ENCODE measurements at regions not wholly inside any gene's neighbourhood (a gene's known extent, or its start where the extent isn't known, plus 50 kb on each side); places are given as distances from the start of the nearest gene placed in this dataset.
A peak's percentile ranks its signal among the peaks of the same experiment; 100 is the strongest.

- Histone ChIP-seq H3K79me1 (ENCODE audit: low read depth, low read length) (no peaks in the 10 kb centered on the region), H4K5ac (ENCODE audit: insufficient read length, low read depth, low read length) (no peak overlapping the region), H4K91ac (replicated peaks; ENCODE audit: insufficient read length, low read length) (peak overlapping the region; percentile 84), H2BK12ac (ENCODE audit: low read depth, low read length) (no peak overlapping the region), H4K20me1 (replicated peaks in 1 of 2; ENCODE audit: control insufficient read depth in 1 of 2, insufficient read depth in 2 of 2, low read length in 2 of 2) (no peaks in the 10 kb centered on the region), H3K4me1 (replicated peaks in 1 of 4; ENCODE audit: control insufficient read depth in 3 of 4, insufficient read depth in 4 of 4, low read length in 3 of 4) (peaks cover 4 to 17% (median 9%) of the 10 kb centered on the region in 4 experiments), H3K18ac (ENCODE audit: extremely low read depth, low read length) (peak overlapping the region; percentile 4; the same call in 1 of the 2 replicates), H3K4ac (replicated peaks; ENCODE audit: insufficient read length, low read depth, low read length) (no peak overlapping the region), H2AK5ac (ENCODE audit: low read depth, low read length) (no peak overlapping the region), H4K8ac (ENCODE audit: extremely low read depth, insufficient read depth, low read length) (no peak overlapping the region; the same call in 1 of the 2 replicates), H3K27ac (ENCODE audit: low read depth, low read length) (no peak overlapping the region), H3K27me3 (replicated peaks in 1 of 4; ENCODE audit: control insufficient read depth in 3 of 4, extremely low read depth in 1 of 4, insufficient read depth in 3 of 4, low read length in 3 of 4) (peaks cover 0 to 1% (median 0%) of the 10 kb centered on the region in 4 experiments; a peak in 1 of 7 replicates), H3K4me2 (ENCODE audit: insufficient read depth in 1 of 2, low read depth in 2 of 2, low read length in 2 of 2) (peak overlapping the region; percentile 23 to 34; a peak in 3 of 4 replicates), H2BK20ac (ENCODE audit: low read length) (peak overlapping the region; percentile 52; the same call in 1 of the 2 replicates), H2AFZ (ENCODE audit: low read length) (no peak overlapping the region; the same call in 1 of the 2 replicates), H3K79me2 (ENCODE audit: control insufficient read depth in 1 of 2, insufficient read depth in 2 of 2, low read length in 2 of 2) (no peaks in the 10 kb centered on the region), H3K23ac (ENCODE audit: insufficient read length) (no peak overlapping the region), H3K36me3 (ENCODE audit: control insufficient read depth in 2 of 4, insufficient read depth in 4 of 4, low read length in 3 of 4) (no peaks in the 10 kb centered on the region), H2BK15ac (ENCODE audit: low read length) (no peak overlapping the region), H2BK5ac (ENCODE audit: low read depth, low read length) (peak overlapping the region; percentile 45; the same call in 1 of the 2 replicates), H3K9me3 (ENCODE audit: insufficient read depth in 2 of 2, low read depth in 1 of 2, low read length in 1 of 2) (no peaks in the 10 kb centered on the region), H2BK120ac (replicated peaks; ENCODE audit: low read depth, low read length) (peak overlapping the region; percentile 10), H3K14ac (ENCODE audit: insufficient read length) (no peak overlapping the region), H3K9ac (replicated peaks in 1 of 4; ENCODE audit: extremely low read depth in 1 of 4, low read depth in 3 of 4, low read length in 3 of 4) (no peak overlapping the region; a peak in 1 of 7 replicates), H3K56ac (replicated peaks; ENCODE audit: insufficient read length, low read depth, low read length) (no peak overlapping the region), H3K4me3 (ENCODE audit: extremely low read depth in 1 of 4, insufficient read depth in 2 of 4, low read depth in 3 of 4, low read length in 4 of 4) (no peak overlapping the region), H3K23me2 (ENCODE audit: low read depth, low read length) (no peaks in the 10 kb centered on the region)
- TF ChIP-seq ASH2L (IDR thresholded peaks at IDR 0.05; ENCODE audit: low read length), result peak; percentile 20
- TF ChIP-seq CEBPB (IDR thresholded peaks at IDR 0.05; ENCODE audit: low read depth, low read length), result peak; percentile 69
- no peak for TF ChIP-seq RAD21 (IDR thresholded peaks at IDR 0.05 in 1 of 2, conservative IDR thresholded peaks at IDR 0.05 in 1 of 2; ENCODE audit: low read depth in 2 of 2, low read length in 2 of 2)
- WGBS, 2 experiments (ENCODE audit: extremely low coverage in 1 of 2, insufficient coverage in 1 of 2, insufficient read length in 1 of 2, insufficient replicate concordance in 2 of 2, low coverage in 1 of 2, low lambda C conversion rate in 2 of 2, missing lambda C conversion rate in 1 of 2), result 69% methylated on average over 11 of the region's 12 CpGs; no CpG with 5 or more reads in 1 of the 2 experiments
- ChIA-PET CTCF (ENCODE audit: partially characterized antibody) (interaction anchor here (1.0 kb wide), 2 partner anchors 12 to 25 kb away, joined by 3 read pairs; no protein-coding TSS in a partner anchor), POLR2A (ENCODE audit: partially characterized antibody) (interaction anchor here (1.4 kb wide), 1 partner anchor 226 kb away, joined by 3 read pairs; the partner anchor contains the start of gene SERTAD2)
- DNase-seq (ENCODE audit: low read depth in 1 of 2, low spot score in 2 of 2), result peak in 1 of 2 experiments; percentile 54
- FAIRE-seq, result no peak
Measured at GRCh38 chr2:64880193-64880951, 108.8 kb upstream of the SLC1A4 start.

Measured in H1 (cell line).